Astrocyte of the cerebellum (primary cell): ENCODE measurements at regions not wholly inside any gene's neighbourhood (a gene's known extent, or its start where the extent isn't known, plus 50 kb on each side); places are given as distances from the start of the nearest gene placed in this dataset.

Experiments
- DNase-seq: peaks from one replicate; pipeline ENCODE4 v3.0.0-alpha.2; 2011; ENCODE audit warnings: low read depth
- H3K4me3 ChIP-seq: 2 replicates; pipeline ENCODE4 v1.5.1; 2011; ENCODE audit warnings: mild to moderate bottlenecking, low read depth, low read length, moderate library complexity
- in situ Hi-C: cut with HindIII; loops from 2 replicates; pipeline ENCODE4 v1.10.0; 2017; ENCODE audit warnings: low sequenced_read_pairs
- TF ChIP-seq, protein P1 (sequence below): IDR thresholded peaks from 2 replicates; pipeline ENCODE4 v1.5.1; 2012; ENCODE audit warnings: low read length, low read depth, moderate library complexity, mild to moderate bottlenecking; ENCODE audit errors: missing control alignments

DNA sequence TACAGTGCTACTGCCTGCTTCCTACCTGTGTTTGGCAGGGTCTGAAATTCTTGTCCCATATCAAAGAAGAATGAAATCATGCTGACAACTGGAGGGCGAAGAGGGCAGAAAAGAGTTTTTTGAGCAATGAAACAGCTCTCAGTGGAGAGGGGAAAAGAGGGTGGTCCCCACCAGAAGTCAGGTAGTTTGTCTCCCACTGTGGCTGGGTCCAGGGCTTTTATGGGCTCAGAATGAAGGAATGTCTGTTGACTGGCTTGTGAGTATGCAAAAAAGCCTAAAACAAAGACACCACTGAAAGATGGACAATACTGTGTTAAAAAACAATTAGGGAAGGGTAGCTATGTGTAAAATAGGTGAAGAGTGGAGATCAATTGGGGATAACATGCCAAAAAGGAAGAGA is 115.0 kb downstream of the ADAM29 start:
- in situ Hi-C loops, result no loop called here
- no peak for DNase-seq
- TF ChIP-seq, protein P1, sequence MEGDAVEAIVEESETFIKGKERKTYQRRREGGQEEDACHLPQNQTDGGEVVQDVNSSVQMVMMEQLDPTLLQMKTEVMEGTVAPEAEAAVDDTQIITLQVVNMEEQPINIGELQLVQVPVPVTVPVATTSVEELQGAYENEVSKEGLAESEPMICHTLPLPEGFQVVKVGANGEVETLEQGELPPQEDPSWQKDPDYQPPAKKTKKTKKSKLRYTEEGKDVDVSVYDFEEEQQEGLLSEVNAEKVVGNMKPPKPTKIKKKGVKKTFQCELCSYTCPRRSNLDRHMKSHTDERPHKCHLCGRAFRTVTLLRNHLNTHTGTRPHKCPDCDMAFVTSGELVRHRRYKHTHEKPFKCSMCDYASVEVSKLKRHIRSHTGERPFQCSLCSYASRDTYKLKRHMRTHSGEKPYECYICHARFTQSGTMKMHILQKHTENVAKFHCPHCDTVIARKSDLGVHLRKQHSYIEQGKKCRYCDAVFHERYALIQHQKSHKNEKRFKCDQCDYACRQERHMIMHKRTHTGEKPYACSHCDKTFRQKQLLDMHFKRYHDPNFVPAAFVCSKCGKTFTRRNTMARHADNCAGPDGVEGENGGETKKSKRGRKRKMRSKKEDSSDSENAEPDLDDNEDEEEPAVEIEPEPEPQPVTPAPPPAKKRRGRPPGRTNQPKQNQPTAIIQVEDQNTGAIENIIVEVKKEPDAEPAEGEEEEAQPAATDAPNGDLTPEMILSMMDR, result no peak
- no peak overlapping the region for H3K4me3 ChIP-seq

DNA sequence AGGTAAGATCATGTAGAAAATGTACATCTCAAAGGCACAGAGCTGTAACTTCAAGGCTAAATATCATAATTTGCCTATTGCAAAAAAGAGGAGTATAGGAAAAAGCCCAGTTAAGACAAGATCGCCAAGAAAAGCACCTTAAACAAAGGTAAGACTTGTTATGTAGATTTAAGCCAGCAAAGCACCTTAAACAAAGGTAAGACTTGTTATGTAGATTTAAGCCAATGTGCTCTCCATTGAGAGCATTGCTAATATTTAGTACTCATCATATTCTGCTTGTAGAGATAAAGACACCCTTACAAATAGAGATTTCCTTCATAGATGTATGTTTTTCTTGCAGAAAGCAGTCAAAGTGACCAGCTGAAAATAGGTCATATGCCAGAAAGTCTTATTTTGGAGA is 115.8 kb downstream of the ADAM29 start:
- TF ChIP-seq, protein P1, result no peak
- in situ Hi-C loops, result no loop called here
- DNase-seq, result no peak
- H3K4me3 ChIP-seq, result no peak overlapping the region

DNA sequence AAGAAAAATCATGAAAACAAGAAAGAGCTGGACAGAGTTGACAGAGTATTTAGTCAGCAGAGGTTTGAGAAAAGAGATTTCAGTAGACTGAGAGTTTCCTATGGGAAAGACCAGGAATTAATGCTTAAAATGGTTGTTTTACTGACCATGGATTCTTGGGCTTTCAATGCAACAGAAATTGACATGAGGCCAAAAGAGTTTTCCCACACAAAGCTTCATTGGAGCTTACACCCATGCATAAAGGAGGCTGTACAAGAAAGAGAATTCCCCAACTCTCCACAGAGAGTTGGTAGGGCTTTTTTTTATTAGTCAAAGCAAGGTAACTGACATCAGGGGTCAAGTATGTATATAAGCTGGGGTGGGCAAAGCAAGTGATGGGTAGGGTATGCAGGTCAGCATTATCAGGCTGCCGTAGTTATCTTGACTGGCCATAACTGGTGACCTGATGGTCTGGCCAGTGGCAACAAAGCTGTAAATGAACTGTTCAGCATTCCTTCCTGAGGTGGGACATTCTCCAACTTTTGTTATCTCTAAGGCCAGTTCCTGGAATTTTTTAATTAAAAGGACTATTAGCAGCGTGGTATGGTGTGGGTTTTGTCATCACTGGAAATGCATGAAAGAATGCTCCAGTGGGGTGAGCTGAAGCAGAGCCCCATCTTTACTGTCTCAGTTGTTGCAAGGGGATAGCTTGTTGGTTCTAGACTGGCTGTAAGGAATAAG is 117.0 kb downstream of the ADAM29 start:
- no peak for DNase-seq
- H3K4me3 ChIP-seq, result no peak overlapping the region
- in situ Hi-C loops, result no loop called here
- TF ChIP-seq, protein P1, result no peak

DNA sequence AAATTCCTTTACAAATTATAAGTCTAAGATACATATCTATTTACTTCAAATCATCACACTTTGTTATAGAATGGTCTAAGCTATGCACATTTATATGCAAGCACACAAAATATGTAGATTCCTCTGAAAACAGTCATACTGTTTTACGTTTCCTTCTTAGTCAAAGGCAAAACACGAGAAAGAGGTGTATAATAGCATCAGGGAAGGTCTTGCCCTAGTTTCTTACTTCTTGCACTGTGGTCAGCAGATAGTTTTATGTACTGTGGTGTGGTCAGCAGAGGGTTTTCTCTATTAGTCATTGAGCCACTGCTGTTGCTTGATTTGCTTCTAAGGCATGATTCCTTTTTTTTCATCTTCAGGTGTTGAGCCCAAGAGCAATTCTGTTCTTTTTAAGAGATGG is 117.7 kb downstream of the ADAM29 start:
- TF ChIP-seq, protein P1, result no peak
- DNase-seq, result peak; percentile 63
- no peak overlapping the region for H3K4me3 ChIP-seq
- in situ Hi-C loops, result no loop called here

DNA sequence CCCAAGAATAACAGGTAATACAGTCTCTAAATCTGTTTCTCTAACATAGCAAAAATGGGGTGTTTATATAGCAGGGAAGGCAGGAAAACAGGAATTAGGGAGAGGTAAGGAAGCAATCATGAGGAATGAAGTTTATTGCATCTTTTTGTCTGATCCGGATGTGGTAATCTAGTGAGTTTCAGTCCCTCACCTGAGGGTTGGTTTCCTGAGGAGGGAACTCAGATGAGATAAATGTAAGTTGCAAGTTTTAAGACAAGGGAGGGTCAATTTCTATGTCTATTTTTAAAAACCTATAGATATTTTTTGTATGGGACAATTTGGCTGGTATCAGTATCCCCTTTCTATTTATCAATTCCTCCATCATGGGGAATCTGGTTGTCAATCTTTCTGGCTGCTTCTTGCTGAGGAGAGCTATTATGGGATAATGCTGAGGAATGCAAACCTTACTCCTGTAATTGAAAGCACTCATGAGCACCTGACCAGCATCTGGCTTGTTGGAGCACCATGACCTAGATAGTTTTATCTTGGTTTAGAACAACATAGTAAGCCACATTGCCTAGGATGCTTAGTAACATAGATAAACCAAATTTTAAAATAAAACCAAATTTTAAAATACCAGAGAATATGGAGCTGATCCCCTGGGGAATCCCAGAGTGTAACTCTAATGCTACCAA is 130.1 kb downstream of the ADAM29 start:
- TF ChIP-seq, protein P1, result no peak
- no peak overlapping the region for H3K4me3 ChIP-seq
- in situ Hi-C loops, result no loop called here
- DNase-seq, result no peak

DNA sequence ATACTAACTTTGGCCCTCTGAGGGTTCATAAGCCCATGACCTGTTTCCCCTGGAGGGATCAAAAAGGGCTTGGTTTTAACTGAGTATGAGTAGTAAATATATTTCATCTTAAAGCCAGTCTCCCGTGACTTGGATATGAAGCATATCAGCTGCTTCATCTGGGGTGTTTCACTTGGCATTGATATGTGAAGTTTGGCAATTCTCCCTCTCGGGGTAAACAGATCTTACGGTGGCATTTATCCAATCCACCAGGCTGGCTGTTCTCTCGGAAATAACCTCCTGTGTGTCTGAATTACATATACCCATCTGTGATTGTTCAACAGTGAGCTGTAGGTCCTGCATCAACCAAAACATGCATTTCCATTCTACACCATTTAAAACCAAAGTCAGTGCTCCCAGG is 130.7 kb downstream of the ADAM29 start:
- TF ChIP-seq, protein P1, result no peak
- in situ Hi-C loops, result no loop called here
- no peak for DNase-seq
- H3K4me3 ChIP-seq, result no peak overlapping the region
